T-helper 2 cell (primary cell): ENCODE measurements at regions not wholly inside any gene's neighbourhood (a gene's known extent, or its start where the extent isn't known, plus 50 kb on each side); places are given as distances from the start of the nearest gene placed in this dataset.
A peak's percentile ranks its signal among the peaks of the same experiment; 100 is the strongest.

ENCODE experiments used
- DNase-seq, 5 experiments: peaks; one replicate each; pipeline versions ENCODE4 v3.0.0 to v3.0.0-alpha.2; 2012 to 2022

GRCh38 chr6:44642349-44642748 is 254.8 kb downstream of the CDC5L start:
- DNase-seq, result peak in 1 of 5 experiments; percentile 46

GRCh38 chr6:44642870-44643522 is 255.5 kb downstream of the CDC5L start:
- DNase-seq, result peak in 2 of 5 experiments; percentile 25 to 84

- no peak for DNase-seq
Observed at GRCh38 chr6:44645276-44645675, 257.8 kb downstream of the CDC5L start.

- DNase-seq, result no peak
Observed at GRCh38 chr6:44646355-44646754, 258.8 kb downstream of the CDC5L start.

- peak in 2 of 5 experiments; percentile 5 to 20 for DNase-seq
Observed at GRCh38 chr6:44649365-44650025, 262.0 kb downstream of the CDC5L start.

- no peak for DNase-seq
Observed at GRCh38 chr6:44650495-44650894, 263.0 kb downstream of the CDC5L start.

GRCh38 chr6:44650947-44651346 is 263.4 kb downstream of the CDC5L start:
- no peak for DNase-seq

GRCh38 chr6:44651604-44652003 is 264.1 kb downstream of the CDC5L start:
- DNase-seq, result no peak

- DNase-seq, result no peak
Observed at GRCh38 chr6:44652547-44652946, 265.0 kb downstream of the CDC5L start.

GRCh38 chr6:44653091-44653490 is 265.6 kb downstream of the CDC5L start:
- DNase-seq, result no peak

- no peak for DNase-seq
Observed at GRCh38 chr6:44653761-44654218, 266.3 kb downstream of the CDC5L start.

- DNase-seq, result peak; percentile 38 to 66 (median 56)
Observed at GRCh38 chr6:44655412-44656342, 268.2 kb downstream of the CDC5L start.

GRCh38 chr6:44656691-44657090 is 269.2 kb downstream of the CDC5L start:
- no peak for DNase-seq

- DNase-seq, result no peak
Observed at GRCh38 chr6:44657206-44657819, 269.8 kb downstream of the CDC5L start.

GRCh38 chr6:44658571-44658970 is 271.1 kb downstream of the CDC5L start:
- DNase-seq, result no peak

GRCh38 chr6:44659726-44660125 is 272.2 kb downstream of the CDC5L start:
- no peak for DNase-seq

- no peak for DNase-seq
Observed at GRCh38 chr6:44660561-44661220, 273.2 kb downstream of the CDC5L start.

- DNase-seq, result no peak
Observed at GRCh38 chr6:44661221-44662008, 273.9 kb downstream of the CDC5L start.

- no peak for DNase-seq
Observed at GRCh38 chr6:44662461-44663121, 275.1 kb downstream of the CDC5L start.

- no peak for DNase-seq
Observed at GRCh38 chr6:44663860-44664634, 276.5 kb downstream of the CDC5L start.
